B cell (primary cell): ENCODE measurements at regions not wholly inside any gene's neighbourhood (a gene's known extent, or its start where the extent isn't known, plus 50 kb on each side); places are given as distances from the start of the nearest gene placed in this dataset.

ENCODE experiments used
- EZH2 ChIP-seq: IDR thresholded peaks from 2 replicates; pipeline ENCODE4 v1.6.1; 2012; ENCODE audit warnings: borderline replicate concordance, low read depth, mild to moderate bottlenecking, moderate library complexity, low read length; ENCODE audit not compliant: insufficient read depth, poor library complexity, severe bottlenecking
- TF ChIP-seq, protein P1 (sequence below): fragments of 200-600 bp; IDR thresholded peaks from one replicate; pipeline ENCODE4 v1.8.0; 2022; ENCODE audit warnings: antibody characterized with exemption, mild to moderate bottlenecking

DNA sequence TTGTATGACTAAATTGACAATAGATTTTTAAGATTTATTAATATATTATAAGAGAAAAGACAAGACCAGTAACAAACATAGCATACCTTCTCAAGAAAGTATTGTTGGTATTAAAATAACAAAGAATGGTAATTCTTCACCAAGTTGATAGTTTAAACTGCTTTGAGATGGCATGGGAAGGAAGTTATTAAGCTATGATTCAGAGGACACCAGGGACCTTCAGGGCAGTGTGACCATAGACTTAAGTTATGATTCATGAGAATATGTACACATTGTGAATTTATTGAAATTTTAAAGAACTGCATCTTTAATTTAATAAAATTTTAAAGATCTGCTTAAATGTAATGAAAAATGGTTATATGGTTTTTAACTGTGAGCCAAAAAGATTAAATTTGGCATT lies 205.7 kb downstream of the DSEL start:
- no peak for TF ChIP-seq EZH2
- TF ChIP-seq, protein P1, sequence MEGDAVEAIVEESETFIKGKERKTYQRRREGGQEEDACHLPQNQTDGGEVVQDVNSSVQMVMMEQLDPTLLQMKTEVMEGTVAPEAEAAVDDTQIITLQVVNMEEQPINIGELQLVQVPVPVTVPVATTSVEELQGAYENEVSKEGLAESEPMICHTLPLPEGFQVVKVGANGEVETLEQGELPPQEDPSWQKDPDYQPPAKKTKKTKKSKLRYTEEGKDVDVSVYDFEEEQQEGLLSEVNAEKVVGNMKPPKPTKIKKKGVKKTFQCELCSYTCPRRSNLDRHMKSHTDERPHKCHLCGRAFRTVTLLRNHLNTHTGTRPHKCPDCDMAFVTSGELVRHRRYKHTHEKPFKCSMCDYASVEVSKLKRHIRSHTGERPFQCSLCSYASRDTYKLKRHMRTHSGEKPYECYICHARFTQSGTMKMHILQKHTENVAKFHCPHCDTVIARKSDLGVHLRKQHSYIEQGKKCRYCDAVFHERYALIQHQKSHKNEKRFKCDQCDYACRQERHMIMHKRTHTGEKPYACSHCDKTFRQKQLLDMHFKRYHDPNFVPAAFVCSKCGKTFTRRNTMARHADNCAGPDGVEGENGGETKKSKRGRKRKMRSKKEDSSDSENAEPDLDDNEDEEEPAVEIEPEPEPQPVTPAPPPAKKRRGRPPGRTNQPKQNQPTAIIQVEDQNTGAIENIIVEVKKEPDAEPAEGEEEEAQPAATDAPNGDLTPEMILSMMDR = no peak
